Caco-2 (cell line): ENCODE measurements at regions not wholly inside any gene's neighbourhood (a gene's known extent, or its start where the extent isn't known, plus 50 kb on each side); places are given as distances from the start of the nearest gene placed in this dataset.

Experiments used
- BruUV-seq: library from RNA; stranded (reverse); fragments of 400-500 nt; replicated peaks from 2 replicates; lab custom pipeline; 2021; lab: Mats Ljungman, UMichigan
- CTCF ChIA-PET: fragments of 300-600 bp; sonication (Branson Sonifier 250); formaldehyde crosslinking; loops from one replicate; lab custom pipeline; 2022; ENCODE audit warnings: antibody characterized with exemption; lab: Charles Lee
- POLR2A ChIA-PET: fragments of 300-600 bp; sonication (Branson Sonifier 250); formaldehyde crosslinking; loops from one replicate; lab custom pipeline; 2022; ENCODE audit warnings: antibody characterized with exemption; lab: Charles Lee
- DNase-seq, 2 experiments: peaks; one replicate each; pipeline versions ENCODE4 v3.0.0 to v3.0.0-alpha.2; 2020 to 2022
- H3K27me3 ChIP-seq: replicated peaks from 2 replicates; pipeline ENCODE4 v1.6.0; 2011; ENCODE audit warnings: low read length; ENCODE audit not compliant: control insufficient read depth, insufficient read depth
- H3K36me3 ChIP-seq: 2 replicates; pipeline ENCODE4 v1.5.1; 2011; ENCODE audit warnings: low read length; ENCODE audit not compliant: control insufficient read depth, insufficient read depth
- H3K4me1 ChIP-seq: fragments of 250-450 bp; sonication (Bioruptor Pico); 2 replicates; pipeline ENCODE4 v1.5.1; 2020; ENCODE audit warnings: mild to moderate bottlenecking
- H3K4me3 ChIP-seq: 2 replicates; pipeline ENCODE4 v1.5.1; 2011; ENCODE audit warnings: low read depth, mild to moderate bottlenecking, control low read depth, low read length
- H3K9me3 ChIP-seq: fragments of 250-450 bp; sonication (Bioruptor Pico); 2 replicates; pipeline ENCODE4 v1.5.1; 2020; ENCODE audit warnings: mild to moderate bottlenecking, moderate library complexity
- H3K27ac Mint-ChIP-seq: one replicate; pipeline ENCODE4 v1.8.0; 2022; ENCODE audit warnings: mixed read lengths; ENCODE audit not compliant: unreplicated experiment
- H3K27me3 Mint-ChIP-seq: one replicate; pipeline ENCODE4 v1.8.0; 2022; ENCODE audit warnings: mixed read lengths; ENCODE audit not compliant: insufficient read depth, unreplicated experiment
- H3K36me3 Mint-ChIP-seq: one replicate; pipeline ENCODE4 v1.8.0; 2022; ENCODE audit warnings: mild to moderate bottlenecking, mixed read lengths; ENCODE audit not compliant: insufficient read depth, unreplicated experiment
- H3K4me1 Mint-ChIP-seq: one replicate; pipeline ENCODE4 v1.8.0; 2022; ENCODE audit warnings: low read depth, mixed read lengths; ENCODE audit not compliant: unreplicated experiment
- H3K4me3 Mint-ChIP-seq: one replicate; pipeline ENCODE4 v1.8.0; 2022; ENCODE audit warnings: mild to moderate bottlenecking, moderate library complexity, mixed read lengths; ENCODE audit not compliant: unreplicated experiment
- H3K9me3 Mint-ChIP-seq: one replicate; pipeline ENCODE4 v1.8.0; 2022; ENCODE audit warnings: mixed read lengths; ENCODE audit not compliant: unreplicated experiment
- CTCF ChIP-seq, 2 experiments: fragments of 200-600 bp in 1 of 2; IDR thresholded peaks; 1 replicate in 1 of 2; 2 replicates in 1 of 2; pipeline versions ENCODE4 v1.5.1 to v1.8.0; 2011 to 2022; ENCODE audit warnings: antibody characterized with exemption in 1 of 2, control low read depth in 1 of 2, inconsistent platforms in 1 of 2, low read depth in 1 of 2, low read length in 1 of 2, mild to moderate bottlenecking in 1 of 2, moderate library complexity in 1 of 2; ENCODE audit not compliant: insufficient read depth in 1 of 2, severe bottlenecking in 1 of 2, unreplicated experiment in 1 of 2
- intact Hi-C: fragments of 100-400 bp; cut with micrococcal nuclease; formaldehyde crosslinking; loops from one replicate; pipeline ENCODE4 v1.10.0; 2022; ENCODE audit not compliant: unreplicated experiment

DNA sequence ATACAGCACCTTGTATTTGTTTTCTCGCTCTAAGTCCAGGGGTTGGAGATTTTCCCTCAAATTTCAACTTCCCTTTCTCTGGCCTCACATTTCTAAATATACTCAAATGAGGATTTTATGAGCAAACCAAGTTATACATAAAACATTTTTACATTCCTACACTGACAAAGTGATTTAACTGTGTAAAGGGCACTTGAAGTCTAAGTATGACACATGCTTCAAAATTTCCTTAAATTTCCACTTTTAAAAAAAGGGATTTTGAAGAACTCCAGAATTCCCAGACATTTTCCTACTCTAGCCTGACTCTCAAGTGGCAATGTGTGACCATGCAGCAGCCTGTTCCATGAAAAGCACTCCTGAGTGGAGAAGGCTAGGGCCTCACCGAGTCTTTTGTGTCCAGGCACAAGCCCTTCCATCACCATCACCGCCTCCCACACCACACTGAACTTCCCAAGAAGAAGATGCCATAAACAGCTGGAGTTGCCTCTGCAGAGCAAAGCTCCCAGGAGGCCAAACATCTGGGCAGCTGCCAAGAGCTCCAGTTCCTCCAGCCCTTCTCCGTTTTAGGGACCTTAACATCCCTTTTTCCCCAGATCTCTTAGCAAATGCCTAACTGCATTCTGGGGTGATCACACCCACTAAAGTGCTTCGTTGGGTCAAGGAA, 68.9 kb downstream of the NCR2 start:
- peaks cover 9% of the 10 kb centered on the region for H3K9me3 Mint-ChIP-seq

DNA sequence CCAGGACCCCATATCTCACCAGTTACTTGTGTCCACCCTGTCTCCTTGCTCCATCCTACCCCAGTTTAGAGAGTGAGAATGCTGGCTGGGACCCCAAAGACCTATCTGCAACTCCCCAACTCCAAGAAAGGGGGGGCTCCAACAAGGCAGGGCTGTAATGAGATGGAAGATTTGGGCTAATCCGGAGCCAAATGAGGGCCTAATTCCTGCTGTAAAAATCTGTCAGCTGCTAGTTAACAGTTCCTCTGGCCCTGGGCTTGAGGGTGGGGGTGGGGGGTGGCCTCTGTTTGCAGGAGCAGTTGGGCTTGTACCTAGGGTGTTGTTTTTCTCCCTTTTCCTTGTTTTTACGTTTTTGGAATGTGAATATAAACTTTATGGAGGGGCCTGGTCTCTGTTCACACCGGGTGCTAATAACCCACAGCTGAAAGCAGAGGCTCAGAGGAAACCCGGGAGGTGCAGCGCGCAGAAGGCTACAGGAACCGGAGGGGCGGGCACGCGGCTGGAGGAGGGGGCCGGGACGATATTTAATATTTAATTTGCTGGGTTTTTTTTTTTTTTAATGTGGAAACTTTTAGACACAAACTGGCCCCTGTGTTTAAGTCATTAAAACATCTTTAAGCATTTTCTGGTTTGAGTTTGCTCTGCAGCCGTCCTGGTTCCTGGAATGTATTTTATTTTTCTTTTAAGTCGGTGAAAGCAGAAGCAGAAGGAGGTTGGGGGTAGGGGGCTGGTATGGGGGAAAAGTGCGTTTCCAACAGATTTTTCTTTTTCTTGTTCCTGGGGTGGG, 70.7 kb downstream of the NCR2 start:
- no peak overlapping the region for H3K27ac Mint-ChIP-seq
- H3K4me1 ChIP-seq = no peaks in the 10 kb centered on the region
- no peak for DNase-seq
- H3K9me3 Mint-ChIP-seq = peaks cover 8% of the 10 kb centered on the region
- no peaks in the 10 kb centered on the region for H3K27me3 ChIP-seq
- no peak for TF ChIP-seq CTCF (IDR thresholded peaks at IDR 0.05; ENCODE audit: insufficient read depth in 1 of 2, low read depth in 1 of 2, low read length in 1 of 2, severe bottlenecking in 1 of 2, unreplicated experiment in 1 of 2)
- intact Hi-C loops = no loop called here
- POLR2A ChIA-PET = interaction anchor here (0.6 kb wide), 1 partner anchor 9 kb away, joined by 4 read pairs; no protein-coding TSS in a partner anchor
- H3K4me1 Mint-ChIP-seq = no peaks in the 10 kb centered on the region
- BruUV-seq = no TSS peak
- H3K9me3 ChIP-seq = 0 out of 2 replicates have a peak, but pooled peaks cover 5% of the 10 kb centered on the region
- H3K27me3 Mint-ChIP-seq = no peaks in the 10 kb centered on the region
- no peaks in the 10 kb centered on the region for H3K36me3 Mint-ChIP-seq
- no peaks in the 10 kb centered on the region for H3K36me3 ChIP-seq
- H3K4me3 ChIP-seq = no peak overlapping the region
- H3K4me3 Mint-ChIP-seq = no peak overlapping the region
- CTCF ChIA-PET = no interaction called here

More for the DNA sequence above, 68.9 kb downstream of the NCR2 start:
- no peaks in the 10 kb centered on the region for H3K4me1 ChIP-seq
- peaks cover 2% of the 10 kb centered on the region for H3K27me3 Mint-ChIP-seq
- H3K27me3 ChIP-seq = no peaks in the 10 kb centered on the region
- H3K4me1 Mint-ChIP-seq = no peaks in the 10 kb centered on the region
- H3K36me3 ChIP-seq = no peaks in the 10 kb centered on the region
- no peaks in the 10 kb centered on the region for H3K36me3 Mint-ChIP-seq
- TF ChIP-seq CTCF (IDR thresholded peaks at IDR 0.05; ENCODE audit: insufficient read depth in 1 of 2, low read depth in 1 of 2, low read length in 1 of 2, severe bottlenecking in 1 of 2, unreplicated experiment in 1 of 2) = no peak
- no peak overlapping the region for H3K4me3 Mint-ChIP-seq
- CTCF ChIA-PET = no interaction called here
- POLR2A ChIA-PET = no interaction called here
- intact Hi-C loops = no loop called here
- H3K4me3 ChIP-seq = no peak overlapping the region
- no peak for DNase-seq
- no peak overlapping the region for H3K27ac Mint-ChIP-seq
- 0 out of 2 replicates have a peak, but pooled peaks cover 5% of the 10 kb centered on the region for H3K9me3 ChIP-seq
- no TSS peak for BruUV-seq

GRCh38 chr6:41406728-41407489, 71.5 kb downstream of the NCR2 start:
- H3K4me3 Mint-ChIP-seq = no peak overlapping the region

More at GRCh38 chr6:41406728-41407489, 71.5 kb downstream of the NCR2 start:
- Mint-ChIP-seq H3K36me3 (no peaks in the 10 kb centered on the region), H3K27me3 (no peaks in the 10 kb centered on the region), H3K9me3 (peaks cover under 1% of the 10 kb centered on the region), H3K27ac (no peak overlapping the region), H3K4me1 (no peaks in the 10 kb centered on the region)
- ChIA-PET CTCF (no interaction called here), POLR2A (no interaction called here)
- intact Hi-C loops = no loop called here
- Histone ChIP-seq H3K9me3 (no peaks in the 10 kb centered on the region), H3K36me3 (no peaks in the 10 kb centered on the region), H3K27me3 (no peaks in the 10 kb centered on the region), H3K4me1 (no peaks in the 10 kb centered on the region), H3K4me3 (no peak overlapping the region)
- TF ChIP-seq CTCF (IDR thresholded peaks at IDR 0.05; ENCODE audit: insufficient read depth in 1 of 2, low read depth in 1 of 2, low read length in 1 of 2, severe bottlenecking in 1 of 2, unreplicated experiment in 1 of 2) = no peak
- no peak for DNase-seq
- no TSS peak for BruUV-seq
